ENCODE measurements at regions not wholly inside any gene's neighbourhood (a gene's known extent, or its start where the extent isn't known, plus 50 kb on each side); places are given as distances from the start of the nearest gene placed in this dataset.

- Mint-ChIP-seq H3K27me3 (no peaks in the 10 kb centered on the region), H3K4me1 (peaks cover 3 to 19% (median 14%) of the 10 kb centered on the region in 3 donors), H3K36me3 (peaks cover 5% of the 10 kb centered on the region), H3K4me3 (no peak overlapping the region), H3K27ac (no peak overlapping the region), H3K9me3 (peaks cover 5 to 21% (median 15%) of the 10 kb centered on the region in 3 donors)
- no peak for DNase-seq
- no peaks in the 10 kb centered on the region for H3K27me3 ChIP-seq (replicated peaks in 1 of 2; ENCODE audit: control insufficient read depth in 2 of 2, extremely low read depth in 1 of 2, insufficient read depth in 2 of 2, low read length in 1 of 2)
- POLR2A ChIA-PET: interaction anchor here in 1 of 2 donors (0.7 kb wide), 1 partner anchor 105 kb away, joined by 4 read pairs; no protein-coding TSS in a partner anchor
- no peak for ATAC-seq (replicated peaks in 1 of 4)
- CTCF ChIA-PET: interaction anchor here in 1 of 2 donors (1.2 kb wide), 1 partner anchor 499 kb away, joined by 3 read pairs; no protein-coding TSS in a partner anchor
- WGBS (ENCODE audit: insufficient coverage): 77% methylated on average over 4 of the region's 4 CpGs
- no peaks in the 10 kb centered on the region for H3K36me3 ChIP-seq (ENCODE audit: control insufficient read depth in 2 of 2, extremely low read depth in 1 of 2, insufficient read depth in 1 of 2, low read length in 1 of 2)
- H3K4me3 ChIP-seq (ENCODE audit: control insufficient read depth in 1 of 2, extremely low read depth in 1 of 2, low read length in 1 of 2): no peak overlapping the region
- H3K9me3 ChIP-seq: peaks cover 2% of the 10 kb centered on the region
- H3K4me1 ChIP-seq (ENCODE audit: control insufficient read depth in 1 of 2, extremely low read depth in 1 of 2, insufficient read depth in 2 of 2, low read length in 2 of 2): peaks cover 0 to 3% of the 10 kb centered on the region in 2 experiments
- H3K27ac ChIP-seq (ENCODE audit: low read length): no peak overlapping the region
Measured at GRCh38 chr5:56339732-56340131, 106.6 kb upstream of the ANKRD55 start.

DNA sequence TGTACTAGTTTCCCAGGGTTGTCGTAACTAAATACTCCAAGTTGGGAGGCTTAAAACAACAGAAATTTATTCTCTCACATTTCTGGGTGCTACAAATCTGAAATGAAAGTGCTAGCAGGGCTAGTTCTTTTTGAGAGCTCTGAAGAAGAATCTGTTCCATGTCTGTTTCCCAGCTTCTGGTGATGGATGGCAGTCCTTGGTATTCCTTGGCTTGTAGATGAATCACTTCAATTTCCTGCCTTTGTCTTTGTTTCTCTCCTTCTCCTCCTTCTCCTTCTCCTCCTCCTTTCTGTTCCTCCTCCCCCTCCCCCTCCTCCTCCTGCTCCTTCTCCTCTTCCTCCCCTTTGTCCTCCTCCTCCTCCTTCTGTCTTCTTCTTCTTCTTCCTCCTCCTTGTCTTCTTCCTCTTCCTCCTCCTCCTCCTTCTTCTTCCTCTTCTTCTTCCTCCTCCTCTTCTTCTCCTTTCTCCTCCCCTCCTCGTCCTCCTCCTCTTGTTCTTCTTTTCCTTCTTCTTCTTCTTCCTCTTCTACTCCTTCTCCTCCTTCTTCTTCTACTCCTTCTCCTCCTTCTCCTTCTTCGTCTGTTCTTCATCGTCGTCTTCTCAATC is 104.7 kb upstream of the ANKRD55 start:
- no peaks in the 10 kb centered on the region for H3K36me3 ChIP-seq (ENCODE audit: control insufficient read depth in 2 of 2, extremely low read depth in 1 of 2, insufficient read depth in 1 of 2, low read length in 1 of 2)
- Mint-ChIP-seq H3K27ac (no peak overlapping the region), H3K27me3 (no peaks in the 10 kb centered on the region), H3K4me1 (peaks cover 3 to 12% (median 8%) of the 10 kb centered on the region in 3 donors), H3K36me3 (peaks cover 7% of the 10 kb centered on the region), H3K9me3 (peaks cover 5 to 21% (median 15%) of the 10 kb centered on the region in 3 donors), H3K4me3 (no peak overlapping the region)
- no peak for DNase-seq
- H3K4me1 ChIP-seq (ENCODE audit: control insufficient read depth in 1 of 2, extremely low read depth in 1 of 2, insufficient read depth in 2 of 2, low read length in 2 of 2): peaks cover 0 to 3% of the 10 kb centered on the region in 2 experiments
- CTCF ChIA-PET: no interaction called here
- peaks cover 2% of the 10 kb centered on the region for H3K9me3 ChIP-seq
- WGBS (ENCODE audit: insufficient coverage): 89% methylated on average over 4 of the region's 5 CpGs
- no peak for ATAC-seq (replicated peaks in 1 of 4)
- no peak overlapping the region for H3K27ac ChIP-seq (ENCODE audit: low read length)
- POLR2A ChIA-PET: interaction anchor here (0.5 to 0.7 kb wide), 2 partner anchors 48 to 1465 kb away, joined by 3 read pairs; no protein-coding TSS in a partner anchor
- no peak overlapping the region for H3K4me3 ChIP-seq (ENCODE audit: control insufficient read depth in 1 of 2, extremely low read depth in 1 of 2, low read length in 1 of 2)
- H3K27me3 ChIP-seq (replicated peaks in 1 of 2; ENCODE audit: control insufficient read depth in 2 of 2, extremely low read depth in 1 of 2, insufficient read depth in 2 of 2, low read length in 1 of 2): no peaks in the 10 kb centered on the region

GRCh38 chr5:56335212-56335611 is 102.1 kb upstream of the ANKRD55 start:
- H3K27ac Mint-ChIP-seq: peak overlapping the region in 1 of 2 donors; percentile 25
- Histone ChIP-seq H3K27ac (ENCODE audit: low read length) (no peak overlapping the region), H3K27me3 (replicated peaks in 1 of 2; ENCODE audit: control insufficient read depth in 2 of 2, extremely low read depth in 1 of 2, insufficient read depth in 2 of 2, low read length in 1 of 2) (no peaks in the 10 kb centered on the region), H3K4me1 (ENCODE audit: control insufficient read depth in 1 of 2, extremely low read depth in 1 of 2, insufficient read depth in 2 of 2, low read length in 2 of 2) (peaks cover 2 to 10% of the 10 kb centered on the region in 2 experiments), H3K9me3 (peaks cover 2% of the 10 kb centered on the region), H3K36me3 (ENCODE audit: control insufficient read depth in 2 of 2, extremely low read depth in 1 of 2, insufficient read depth in 1 of 2, low read length in 1 of 2) (no peaks in the 10 kb centered on the region), H3K4me3 (ENCODE audit: control insufficient read depth in 1 of 2, extremely low read depth in 1 of 2, low read length in 1 of 2) (no peak overlapping the region)
- ATAC-seq (replicated peaks in 1 of 4) (no peak), DNase-seq (no peak)
- peaks cover 7% of the 10 kb centered on the region for H3K36me3 Mint-ChIP-seq
- POLR2A ChIA-PET: no interaction called here
- no peak overlapping the region for H3K4me3 Mint-ChIP-seq
- CTCF ChIA-PET: no interaction called here
- H3K27me3 Mint-ChIP-seq: no peaks in the 10 kb centered on the region
- peaks cover 11 to 14% (median 13%) of the 10 kb centered on the region in 3 donors for H3K4me1 Mint-ChIP-seq
- H3K9me3 Mint-ChIP-seq: peaks cover 5 to 21% (median 15%) of the 10 kb centered on the region in 3 donors

GRCh38 chr5:56330806-56331205 is 97.7 kb upstream of the ANKRD55 start:
- CTCF ChIA-PET: interaction anchor here (1.0 to 1.2 kb wide), 2 partner anchors 26 to 507 kb away, joined by 3 to 4 read pairs; no protein-coding TSS in a partner anchor
- no CpG with 5 or more reads among the region's 1 CpG for WGBS (ENCODE audit: insufficient coverage)

DNA sequence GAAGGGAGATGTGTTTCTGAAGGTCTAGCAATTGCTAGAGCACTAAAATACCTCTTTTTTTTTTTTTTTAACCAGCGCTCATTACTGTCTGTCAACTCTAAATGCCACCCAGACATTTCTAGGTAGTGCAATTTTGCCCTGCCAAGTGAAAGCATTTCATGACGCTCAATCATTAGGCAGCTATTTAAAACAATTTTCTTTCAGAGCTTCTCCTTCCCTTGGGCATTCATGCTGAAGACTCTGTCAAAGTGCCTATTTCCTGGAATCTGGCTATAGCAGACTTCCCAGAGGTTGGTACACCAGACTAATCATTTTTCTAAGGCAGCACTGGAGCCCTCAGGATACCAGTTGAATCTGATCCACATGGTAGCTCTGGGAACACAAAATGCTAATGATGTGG is 97.0 kb upstream of the ANKRD55 start:
- H3K4me3 Mint-ChIP-seq: peak overlapping the region in 1 of 3 donors; percentile 66
- POLR2A ChIA-PET: no interaction called here

More at GRCh38 chr5:56330806-56331205, 97.7 kb upstream of the ANKRD55 start:
- Histone ChIP-seq H3K36me3 (ENCODE audit: control insufficient read depth in 2 of 2, extremely low read depth in 1 of 2, insufficient read depth in 1 of 2, low read length in 1 of 2) (no peaks in the 10 kb centered on the region), H3K9me3 (no peaks in the 10 kb centered on the region), H3K4me1 (ENCODE audit: control insufficient read depth in 1 of 2, extremely low read depth in 1 of 2, insufficient read depth in 2 of 2, low read length in 2 of 2) (peaks cover 35 to 50% of the 10 kb centered on the region in 2 experiments), H3K27ac (ENCODE audit: low read length) (no peak overlapping the region), H3K4me3 (ENCODE audit: control insufficient read depth in 1 of 2, extremely low read depth in 1 of 2, low read length in 1 of 2) (no peak overlapping the region), H3K27me3 (replicated peaks in 1 of 2; ENCODE audit: control insufficient read depth in 2 of 2, extremely low read depth in 1 of 2, insufficient read depth in 2 of 2, low read length in 1 of 2) (no peaks in the 10 kb centered on the region)
- H3K4me3 Mint-ChIP-seq: peak overlapping the region in 1 of 3 donors; percentile 66
- peak overlapping the region; percentile 66 to 83 for H3K27ac Mint-ChIP-seq
- POLR2A ChIA-PET: no interaction called here
- H3K36me3 Mint-ChIP-seq: peaks cover 7% of the 10 kb centered on the region
- DNase-seq (no peak), ATAC-seq (replicated peaks in 1 of 4) (no peak)
- peaks cover 5 to 8% (median 7%) of the 10 kb centered on the region in 3 donors for H3K9me3 Mint-ChIP-seq
- no peaks in the 10 kb centered on the region for H3K27me3 Mint-ChIP-seq
- peaks cover 53 to 58% (median 57%) of the 10 kb centered on the region in 3 donors for H3K4me1 Mint-ChIP-seq

GRCh38 chr5:56329652-56330051 is 96.5 kb upstream of the ANKRD55 start:
- ATAC-seq (replicated peaks in 1 of 4) (no peak), DNase-seq (no peak)
- H3K27ac Mint-ChIP-seq: peak overlapping the region; percentile 83 to 92
- Histone ChIP-seq H3K27me3 (replicated peaks in 1 of 2; ENCODE audit: control insufficient read depth in 2 of 2, extremely low read depth in 1 of 2, insufficient read depth in 2 of 2, low read length in 1 of 2) (no peaks in the 10 kb centered on the region), H3K4me1 (ENCODE audit: control insufficient read depth in 1 of 2, extremely low read depth in 1 of 2, insufficient read depth in 2 of 2, low read length in 2 of 2) (peaks cover 35 to 50% of the 10 kb centered on the region in 2 experiments), H3K4me3 (ENCODE audit: control insufficient read depth in 1 of 2, extremely low read depth in 1 of 2, low read length in 1 of 2) (peak overlapping the region in 1 of 2 donors; percentile 40), H3K9me3 (no peaks in the 10 kb centered on the region), H3K27ac (ENCODE audit: low read length) (peak overlapping the region; percentile 66), H3K36me3 (ENCODE audit: control insufficient read depth in 2 of 2, extremely low read depth in 1 of 2, insufficient read depth in 1 of 2, low read length in 1 of 2) (no peaks in the 10 kb centered on the region)
- H3K36me3 Mint-ChIP-seq: peaks cover 3% of the 10 kb centered on the region
- H3K27me3 Mint-ChIP-seq: no peaks in the 10 kb centered on the region
- ChIA-PET CTCF (interaction anchor here (0.7 to 0.9 kb wide), 3 partner anchors 13 to 367 kb away, joined by 3 to 4 read pairs (median 3); no protein-coding TSS in a partner anchor), POLR2A (interaction anchor here (0.6 to 0.9 kb wide), 2 partner anchors 372 to 374 kb away, joined by 3 to 5 read pairs; no protein-coding TSS in a partner anchor)
- WGBS (ENCODE audit: insufficient coverage): no CpG with 5 or more reads among the region's 3 CpGs
- H3K4me3 Mint-ChIP-seq: peak overlapping the region in 1 of 3 donors; percentile 66
- H3K4me1 Mint-ChIP-seq: peaks cover 55 to 67% (median 64%) of the 10 kb centered on the region in 3 donors
- no peaks in the 10 kb centered on the region for H3K9me3 Mint-ChIP-seq

More for the DNA sequence above, 97.0 kb upstream of the ANKRD55 start:
- H3K27me3 ChIP-seq (replicated peaks in 1 of 2; ENCODE audit: control insufficient read depth in 2 of 2, extremely low read depth in 1 of 2, insufficient read depth in 2 of 2, low read length in 1 of 2): no peaks in the 10 kb centered on the region
- peak overlapping the region; percentile 25 for H3K27ac ChIP-seq (ENCODE audit: low read length)
- no peaks in the 10 kb centered on the region for H3K36me3 ChIP-seq (ENCODE audit: control insufficient read depth in 2 of 2, extremely low read depth in 1 of 2, insufficient read depth in 1 of 2, low read length in 1 of 2)
- no peaks in the 10 kb centered on the region for H3K27me3 Mint-ChIP-seq
- peaks cover 0 to 1% (median under 1%) of the 10 kb centered on the region in 3 donors for H3K9me3 Mint-ChIP-seq
- CTCF ChIA-PET: interaction anchor here (0.7 to 1.2 kb wide), 4 partner anchors 13 to 366 kb away, joined by 3 to 4 read pairs (median 3); no protein-coding TSS in a partner anchor
- peaks cover 53 to 64% (median 63%) of the 10 kb centered on the region in 3 donors for H3K4me1 Mint-ChIP-seq
- H3K27ac Mint-ChIP-seq: peak overlapping the region; percentile 83 to 92
- 83% methylated on average over 1 of the region's 2 CpGs for WGBS (ENCODE audit: insufficient coverage)
- no peak for DNase-seq
- no peak for ATAC-seq (replicated peaks in 1 of 4)
- peaks cover 35 to 50% of the 10 kb centered on the region in 2 experiments for H3K4me1 ChIP-seq (ENCODE audit: control insufficient read depth in 1 of 2, extremely low read depth in 1 of 2, insufficient read depth in 2 of 2, low read length in 2 of 2)
- no peaks in the 10 kb centered on the region for H3K9me3 ChIP-seq
- H3K36me3 Mint-ChIP-seq: peaks cover 3% of the 10 kb centered on the region
- no peak overlapping the region for H3K4me3 ChIP-seq (ENCODE audit: control insufficient read depth in 1 of 2, extremely low read depth in 1 of 2, low read length in 1 of 2)
